H9 (cell line): ENCODE measurements at regions not wholly inside any gene's neighbourhood (a gene's known extent, or its start where the extent isn't known, plus 50 kb on each side); places are given as distances from the start of the nearest gene placed in this dataset.

Source experiments
- DNase-seq: peaks from one replicate; pipeline ENCODE4 v3.0.0-alpha.2; 2017
- H2AFZ ChIP-seq: one replicate; pipeline ENCODE4 v1.6.1; 2013; ENCODE audit warnings: mild to moderate bottlenecking, low read length, control low read depth, moderate library complexity
- H2AK5ac ChIP-seq: 2 replicates; pipeline ENCODE4 v1.6.1; 2013; ENCODE audit warnings: low read length, control low read depth, mixed read lengths; ENCODE audit not compliant: insufficient read length
- H2BK120ac ChIP-seq: one replicate; pipeline ENCODE4 v1.6.1; 2013; ENCODE audit warnings: low read depth, mild to moderate bottlenecking, low read length, control low read depth, inconsistent platforms; ENCODE audit not compliant: poor library complexity, severe bottlenecking
- H2BK12ac ChIP-seq: 2 replicates; pipeline ENCODE4 v1.6.1; 2013; ENCODE audit warnings: low read length, control low read depth, mixed read lengths, low read depth; ENCODE audit not compliant: insufficient read length
- H2BK15ac ChIP-seq: 2 replicates; pipeline ENCODE4 v1.6.1; 2013; ENCODE audit warnings: low read depth, low read length, control low read depth
- H2BK20ac ChIP-seq: one replicate; pipeline ENCODE4 v1.6.1; 2013; ENCODE audit warnings: low read depth, mild to moderate bottlenecking, low read length, control low read depth, inconsistent platforms; ENCODE audit not compliant: poor library complexity, severe bottlenecking
- H2BK5ac ChIP-seq: 2 replicates; pipeline ENCODE4 v1.6.1; 2013; ENCODE audit warnings: low read length, control low read depth, mixed read lengths; ENCODE audit not compliant: insufficient read length
- H3K14ac ChIP-seq: 2 replicates; pipeline ENCODE4 v1.6.1; 2013; ENCODE audit warnings: low read length, control low read depth; ENCODE audit not compliant: insufficient read depth
- H3K18ac ChIP-seq: 2 replicates; pipeline ENCODE4 v1.6.1; 2013; ENCODE audit warnings: low read depth, mild to moderate bottlenecking, mixed read lengths, low read length, control low read depth; ENCODE audit not compliant: insufficient read length
- H3K23ac ChIP-seq: 2 replicates; pipeline ENCODE4 v1.6.1; 2013; ENCODE audit warnings: low read length, control low read depth, mixed read lengths, low read depth; ENCODE audit not compliant: insufficient read length
- H3K23me2 ChIP-seq: 2 replicates; pipeline ENCODE4 v1.6.1; 2013; ENCODE audit warnings: low read depth, mild to moderate bottlenecking, mixed read lengths, low read length, control low read depth; ENCODE audit not compliant: insufficient read length, poor library complexity, severe bottlenecking
- H3K27ac ChIP-seq: 2 replicates; pipeline ENCODE4 v1.5.1; 2013; ENCODE audit warnings: low read length, control low read depth, mixed read lengths, low read depth; ENCODE audit not compliant: insufficient read length
- H3K27me3 ChIP-seq: 2 replicates; pipeline ENCODE4 v1.6.1; 2013; ENCODE audit warnings: low read length, control low read depth, inconsistent platforms; ENCODE audit not compliant: insufficient read depth
- H3K4ac ChIP-seq: 2 replicates; pipeline ENCODE4 v1.6.1; 2013; ENCODE audit warnings: low read depth, mild to moderate bottlenecking, control low read depth, inconsistent platforms, low read length, moderate library complexity
- H3K4me1 ChIP-seq: 2 replicates; pipeline ENCODE4 v1.6.1; 2013; ENCODE audit warnings: low read length, control low read depth, inconsistent platforms; ENCODE audit not compliant: insufficient read depth
- H3K4me2 ChIP-seq: 2 replicates; pipeline ENCODE4 v1.6.1; 2013; ENCODE audit warnings: low read length, control low read depth, mixed read lengths; ENCODE audit not compliant: insufficient read length, insufficient read depth
- H3K56ac ChIP-seq: 2 replicates; pipeline ENCODE4 v1.6.1; 2013; ENCODE audit warnings: low read depth, mild to moderate bottlenecking, mixed read lengths, low read length, control low read depth; ENCODE audit not compliant: insufficient read length
- H3K79me1 ChIP-seq: 2 replicates; pipeline ENCODE4 v1.6.1; 2013; ENCODE audit warnings: low read depth, mild to moderate bottlenecking, moderate library complexity, low read length, control low read depth, inconsistent platforms; ENCODE audit not compliant: insufficient read depth, poor library complexity, severe bottlenecking
- H3K79me2 ChIP-seq: 2 replicates; pipeline ENCODE4 v1.6.1; 2013; ENCODE audit warnings: low read length, control low read depth, inconsistent platforms; ENCODE audit not compliant: insufficient read depth
- H3K9ac ChIP-seq: 2 replicates; pipeline ENCODE4 v1.6.1; 2013; ENCODE audit warnings: low read length, control low read depth, mixed read lengths; ENCODE audit not compliant: insufficient read length; ENCODE audit errors: extremely low read depth
- H3K9me3 ChIP-seq: one replicate; pipeline ENCODE4 v1.6.1; 2013; ENCODE audit warnings: low read depth, low read length, inconsistent platforms; ENCODE audit not compliant: control insufficient read depth
- H3T11ph ChIP-seq: one replicate; pipeline ENCODE4 v1.6.1; 2013; ENCODE audit warnings: mild to moderate bottlenecking, low read length, control low read depth, inconsistent platforms
- H4K20me1 ChIP-seq: one replicate; pipeline ENCODE4 v1.6.1; 2013; ENCODE audit not compliant: control insufficient read depth, insufficient read length, insufficient read depth
- H4K5ac ChIP-seq: 2 replicates; pipeline ENCODE4 v1.6.1; 2013; ENCODE audit warnings: low read depth, mild to moderate bottlenecking, mixed read lengths, low read length, control low read depth; ENCODE audit not compliant: insufficient read length
- H4K8ac ChIP-seq: replicated peaks from 2 replicates; pipeline ENCODE4 v1.6.1; 2013; ENCODE audit warnings: low read length, control low read depth, mixed read lengths, low read depth; ENCODE audit not compliant: insufficient read length
- H4K91ac ChIP-seq: 2 replicates; pipeline ENCODE4 v1.6.1; 2013; ENCODE audit warnings: low read depth, mild to moderate bottlenecking, moderate library complexity, mixed read lengths, low read length, control low read depth; ENCODE audit not compliant: insufficient read length
- H3K27ac Mint-ChIP-seq, 3 experiments: 2 replicates in 2 of 3; 3 replicates in 1 of 3; pipeline ENCODE4 v1.8.0; 2020 to 2021; ENCODE audit warnings: mixed read lengths in 3 of 3, mild to moderate bottlenecking in 1 of 3, moderate library complexity in 1 of 3
- H3K27me3 Mint-ChIP-seq: 2 replicates; pipeline ENCODE4 v1.8.0; 2021; ENCODE audit warnings: low read depth, mild to moderate bottlenecking, moderate library complexity, mixed read lengths
- H3K36me3 Mint-ChIP-seq, 3 experiments: 2 replicates in 2 of 3; 3 replicates in 1 of 3; pipeline ENCODE4 v1.8.0; 2020 to 2021; ENCODE audit warnings: low read depth in 3 of 3, mixed read lengths in 3 of 3; ENCODE audit not compliant: insufficient read depth in 1 of 3
- H3K4me1 Mint-ChIP-seq, 2 experiments: 2 replicates each; pipeline ENCODE4 v1.8.0; 2020; ENCODE audit warnings: mixed read lengths in 2 of 2
- H3K4me3 Mint-ChIP-seq, 2 experiments: 2 replicates in 1 of 2; 3 replicates in 1 of 2; pipeline ENCODE4 v1.8.0; 2020 to 2021; ENCODE audit warnings: mild to moderate bottlenecking in 2 of 2, mixed read lengths in 2 of 2, moderate library complexity in 1 of 2
- H3K9me3 Mint-ChIP-seq, 2 experiments: 2 replicates in 1 of 2; 3 replicates in 1 of 2; pipeline ENCODE4 v1.8.0; 2020; ENCODE audit warnings: mild to moderate bottlenecking in 2 of 2, mixed read lengths in 2 of 2, moderate library complexity in 1 of 2
- CTCF ChIP-seq: fragments of 200-600 bp; sonication (generic); conservative IDR thresholded peaks from 3 replicates; pipeline ENCODE4 v1.8.0; 2021; ENCODE audit warnings: antibody characterized with exemption, mild to moderate bottlenecking
- WGBS: extraction: QIAGEN DNeasy Blood & Tissue Kit; methylation state at CpG from one replicate; pipeline ENCODE4 v1.1.7; 2013; ENCODE audit warnings: missing lambda C conversion rate, low lambda C conversion rate, mixed read lengths; ENCODE audit not compliant: insufficient read length; ENCODE audit errors: extremely low coverage; 5-methylcytosine and 5-hydroxymethylcytosine counted together

- no peak overlapping the region for H3K4me2 ChIP-seq
- no peak overlapping the region for H2BK20ac ChIP-seq
- DNase-seq, result no peak
- H3K27me3 Mint-ChIP-seq, result no peaks in the 10 kb centered on the region
- no peak overlapping the region for H3K9ac ChIP-seq
- H2BK120ac ChIP-seq, result no peak overlapping the region
- no peak overlapping the region for H3K27ac ChIP-seq
- no peak overlapping the region for H2BK5ac ChIP-seq
- no CpG with 5 or more reads among the region's 4 CpGs for WGBS
- H3K9me3 Mint-ChIP-seq, result no peaks in the 10 kb centered on the region
- TF ChIP-seq CTCF, result no peak
- H3K4ac ChIP-seq, result no peak overlapping the region
- H3K14ac ChIP-seq, result no peak overlapping the region
- no peak overlapping the region for H2AFZ ChIP-seq
- no peak overlapping the region for H2BK12ac ChIP-seq
- H3K79me2 ChIP-seq, result no peaks in the 10 kb centered on the region
- no peaks in the 10 kb centered on the region for H3K9me3 ChIP-seq
- no peak overlapping the region for H2AK5ac ChIP-seq
- peaks cover 3 to 6% of the 10 kb centered on the region in 2 experiments; a peak in 3 of 4 replicates for H3K4me1 Mint-ChIP-seq
- H4K91ac ChIP-seq, result no peak overlapping the region
- no peak overlapping the region for H3K18ac ChIP-seq
- H3K79me1 ChIP-seq, result no peaks in the 10 kb centered on the region
- H3T11ph ChIP-seq, result no peak overlapping the region
- no peak overlapping the region for H4K5ac ChIP-seq
- no peak overlapping the region for H3K4me3 Mint-ChIP-seq
- H3K23ac ChIP-seq, result no peak overlapping the region
- H3K27me3 ChIP-seq, result no peaks in the 10 kb centered on the region
- H4K20me1 ChIP-seq, result no peaks in the 10 kb centered on the region
- H2BK15ac ChIP-seq, result no peak overlapping the region
- H3K4me1 ChIP-seq, result no peaks in the 10 kb centered on the region
- H3K36me3 Mint-ChIP-seq, result no peaks in the 10 kb centered on the region
- no peaks in the 10 kb centered on the region for H3K23me2 ChIP-seq
- H3K27ac Mint-ChIP-seq, result no peak overlapping the region
- no peak overlapping the region for H3K56ac ChIP-seq
- no peak overlapping the region for H4K8ac ChIP-seq
Measured at GRCh38 chr12:115043079-115043478, 359.1 kb upstream of the TBX3 start.
